KMS-11 (cell line): ENCODE measurements at regions not wholly inside any gene's neighbourhood (a gene's known extent, or its start where the extent isn't known, plus 50 kb on each side); places are given as distances from the start of the nearest gene placed in this dataset.

Experiments used
- H2AFZ ChIP-seq: fragments of 200-600 bp; sonication (generic); 2 replicates; pipeline ENCODE4 v1.6.1; 2016; ENCODE audit warnings: antibody characterized with exemption, mixed run types, low read depth
- H3K27ac ChIP-seq: fragments of 200-600 bp; sonication (generic); 2 replicates; pipeline ENCODE4 v1.6.1; 2016; ENCODE audit warnings: mild to moderate bottlenecking, mixed run types
- H3K27me3 ChIP-seq: fragments of 200-600 bp; sonication (generic); 2 replicates; pipeline ENCODE4 v1.6.1; 2017; ENCODE audit warnings: mild to moderate bottlenecking, low read depth, mixed run types, moderate library complexity; ENCODE audit not compliant: insufficient read depth
- H3K36me3 ChIP-seq: fragments of 200-600 bp; sonication (generic); 2 replicates; pipeline ENCODE4 v1.6.1; 2017; ENCODE audit warnings: mild to moderate bottlenecking, mixed run types; ENCODE audit not compliant: insufficient read depth
- H3K4me1 ChIP-seq: fragments of 200-600 bp; sonication (generic); 2 replicates; pipeline ENCODE4 v1.6.1; 2016; ENCODE audit warnings: mild to moderate bottlenecking, low read depth, mixed run types; ENCODE audit not compliant: poor library complexity, severe bottlenecking
- H3K4me2 ChIP-seq: fragments of 200-600 bp; sonication (generic); 2 replicates; pipeline ENCODE4 v1.7.0; 2016; ENCODE audit warnings: mild to moderate bottlenecking, mixed run types
- H3K4me3 ChIP-seq: fragments of 200-600 bp; sonication (generic); IDR thresholded peaks from 2 replicates; pipeline ENCODE4 v1.6.1; 2017; ENCODE audit warnings: low read depth, low read length, mixed read lengths; ENCODE audit not compliant: insufficient read depth
- H3K79me2 ChIP-seq: fragments of 200-600 bp; sonication (generic); 2 replicates; pipeline ENCODE4 v1.6.1; 2016; ENCODE audit warnings: low read depth, mixed run types; ENCODE audit not compliant: insufficient read depth
- H3K9ac ChIP-seq: fragments of 200-600 bp; sonication (generic); 2 replicates; pipeline ENCODE4 v1.6.1; 2016; ENCODE audit warnings: mild to moderate bottlenecking, mixed run types
- H4K20me1 ChIP-seq: fragments of 200-600 bp; sonication (generic); 2 replicates; pipeline ENCODE4 v1.6.1; 2016; ENCODE audit warnings: mild to moderate bottlenecking, mixed run types; ENCODE audit not compliant: insufficient read depth
- CTCF ChIP-seq: fragments of 200-600 bp; sonication (generic); conservative IDR thresholded peaks from 2 replicates; pipeline ENCODE4 v1.6.1; 2017; ENCODE audit warnings: low read depth, mild to moderate bottlenecking, antibody characterized with exemption, low read length, moderate library complexity, mixed read lengths

GRCh38 chr6:21771626-21772320, 178.2 kb downstream of the SOX4 start:
- H3K4me2 ChIP-seq, result no peak overlapping the region
- H3K27ac ChIP-seq, result no peak overlapping the region

GRCh38 chr6:21772477-21772876, 178.9 kb downstream of the SOX4 start:
- Histone ChIP-seq H3K4me3 (no peak overlapping the region), H3K79me2 (no peaks in the 10 kb centered on the region)

More at GRCh38 chr6:21771626-21772320, 178.2 kb downstream of the SOX4 start:
- Histone ChIP-seq H3K4me3 (no peak overlapping the region), H3K9ac (no peak overlapping the region), H2AFZ (no peak overlapping the region), H3K27me3 (no peaks in the 10 kb centered on the region), H4K20me1 (no peaks in the 10 kb centered on the region), H3K36me3 (no peaks in the 10 kb centered on the region), H3K4me1 (no peaks in the 10 kb centered on the region), H3K79me2 (no peaks in the 10 kb centered on the region)
- no peak for TF ChIP-seq CTCF

GRCh38 chr6:21772884-21773575, 179.5 kb downstream of the SOX4 start:
- Histone ChIP-seq H3K4me1 (no peaks in the 10 kb centered on the region), H3K4me3 (no peak overlapping the region), H4K20me1 (no peaks in the 10 kb centered on the region), H3K9ac (no peak overlapping the region), H3K79me2 (no peaks in the 10 kb centered on the region), H3K27ac (no peak overlapping the region), H2AFZ (no peak overlapping the region), H3K36me3 (no peaks in the 10 kb centered on the region), H3K27me3 (no peaks in the 10 kb centered on the region), H3K4me2 (no peak overlapping the region)
- TF ChIP-seq CTCF, result no peak

More at GRCh38 chr6:21772477-21772876, 178.9 kb downstream of the SOX4 start:
- H3K4me1 ChIP-seq, result no peaks in the 10 kb centered on the region
- H4K20me1 ChIP-seq, result no peaks in the 10 kb centered on the region
- no peak overlapping the region for H3K4me2 ChIP-seq
- TF ChIP-seq CTCF, result no peak
- no peak overlapping the region for H3K27ac ChIP-seq
- no peaks in the 10 kb centered on the region for H3K27me3 ChIP-seq
- no peak overlapping the region for H3K9ac ChIP-seq
- H2AFZ ChIP-seq, result no peak overlapping the region
- H3K36me3 ChIP-seq, result no peaks in the 10 kb centered on the region

- TF ChIP-seq CTCF, result no peak
- Histone ChIP-seq H3K27me3 (no peaks in the 10 kb centered on the region), H3K4me1 (no peaks in the 10 kb centered on the region), H4K20me1 (no peaks in the 10 kb centered on the region), H2AFZ (no peak overlapping the region), H3K36me3 (no peaks in the 10 kb centered on the region), H3K27ac (no peak overlapping the region), H3K9ac (no peak overlapping the region), H3K79me2 (no peaks in the 10 kb centered on the region), H3K4me3 (no peak overlapping the region), H3K4me2 (no peak overlapping the region)
These were observed 180.0 kb downstream of the SOX4 start for GRCh38 chr6:21773576-21773968.
